HL-60/S4 (cell line): ENCODE measurements at regions not wholly inside any gene's neighbourhood (a gene's known extent, or its start where the extent isn't known, plus 50 kb on each side); places are given as distances from the start of the nearest gene placed in this dataset.
"Not testable (repeated sequence)": the region's sequence is repeated elsewhere in the genome, so short reads cannot be mapped to it uniquely, and the experiment has no call there.

Experiments used
- in situ Hi-C: fragments of 300-500 bp; cut with MboI; formaldehyde crosslinking; loops from 2 replicates; pipeline ENCODE4 v1.14.3; 2022; ENCODE audit warnings: low sequenced_read_pairs

DNA sequence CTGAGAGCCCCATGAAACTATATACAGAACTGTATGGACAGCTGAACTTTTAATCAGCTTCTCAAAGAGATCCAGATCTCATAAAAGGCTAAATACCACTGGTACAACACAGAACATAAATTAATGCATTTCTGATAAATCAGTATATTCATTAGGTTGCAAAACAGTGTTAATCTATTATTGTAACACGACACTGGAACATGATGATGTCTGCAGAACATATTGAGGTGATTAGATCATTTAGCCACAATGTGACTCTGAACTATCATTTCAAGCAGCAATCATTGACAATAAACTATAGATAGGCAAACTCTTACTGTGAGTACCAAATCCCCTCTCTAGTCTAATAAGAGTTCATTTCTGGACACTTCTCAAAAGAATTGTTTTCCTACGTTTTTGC lies 50.3 kb downstream of the GASK1B start:
- in situ Hi-C loops: no loop called here

DNA sequence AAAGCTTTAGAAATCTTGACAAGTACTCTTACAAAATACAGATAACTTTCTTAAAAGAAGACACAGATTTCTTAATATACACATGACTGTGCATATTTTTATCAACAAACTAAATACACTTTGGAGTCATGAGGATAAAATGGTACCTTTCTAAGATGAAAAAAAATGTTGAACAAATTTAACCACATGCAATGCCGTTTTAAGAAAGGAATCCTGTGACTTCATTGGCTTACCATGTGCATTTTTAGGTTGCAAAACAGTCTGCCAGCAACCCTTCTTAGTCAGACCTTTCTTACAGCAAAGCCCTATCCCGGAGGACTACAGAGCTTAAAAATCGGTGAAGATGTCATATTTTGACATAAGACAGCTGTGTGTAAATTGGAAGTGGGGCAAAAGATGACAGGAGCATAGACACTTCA lies 51.7 kb downstream of the GASK1B start:
- in situ Hi-C loops: no loop called here

DNA sequence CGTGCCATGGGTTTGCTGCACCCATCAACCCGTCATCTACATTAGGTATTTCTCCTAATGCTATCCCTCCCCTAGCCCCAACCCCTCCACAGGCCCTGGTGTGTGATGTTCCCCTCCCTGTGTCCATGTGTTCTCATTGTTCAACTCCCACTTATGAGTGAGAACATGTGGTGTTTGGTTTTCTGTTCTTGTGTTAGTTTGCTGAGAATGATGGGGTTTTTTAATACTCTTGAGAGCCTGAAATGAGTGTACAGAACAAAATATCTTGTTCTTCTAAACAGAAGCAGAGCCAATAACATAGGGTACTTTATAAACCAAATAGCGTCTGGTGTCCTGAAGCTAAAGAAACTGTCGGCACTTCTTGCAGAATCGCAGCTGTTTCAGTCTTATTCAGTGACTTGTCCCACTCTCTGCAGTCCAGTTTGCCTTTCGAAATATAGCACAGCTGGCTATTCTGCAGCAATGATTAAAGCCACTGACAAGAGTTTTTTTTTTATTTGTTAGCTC lies 52.1 kb downstream of the GASK1B start:
- in situ Hi-C loops: not testable (repeated sequence)

DNA sequence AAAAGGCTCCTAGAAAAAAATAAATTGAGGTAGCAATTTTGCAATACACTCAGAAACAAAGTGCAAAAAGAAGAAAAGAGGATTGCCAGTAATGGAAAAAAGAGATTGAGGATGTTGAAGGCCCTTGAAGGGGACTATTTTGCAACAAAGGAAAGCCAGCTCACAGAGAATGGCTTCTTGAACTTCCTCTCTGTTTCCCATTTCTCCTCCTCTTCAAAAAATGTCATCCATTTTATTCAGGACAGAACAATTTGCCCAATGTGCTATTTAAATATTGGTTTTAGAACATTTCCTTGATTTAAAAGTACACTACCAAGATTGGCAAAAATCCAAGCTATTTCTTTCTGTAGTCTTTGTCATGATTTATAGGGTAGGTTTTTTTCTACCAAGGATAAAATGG lies 60.2 kb downstream of the GASK1B start:
- in situ Hi-C loops: no loop called here

DNA sequence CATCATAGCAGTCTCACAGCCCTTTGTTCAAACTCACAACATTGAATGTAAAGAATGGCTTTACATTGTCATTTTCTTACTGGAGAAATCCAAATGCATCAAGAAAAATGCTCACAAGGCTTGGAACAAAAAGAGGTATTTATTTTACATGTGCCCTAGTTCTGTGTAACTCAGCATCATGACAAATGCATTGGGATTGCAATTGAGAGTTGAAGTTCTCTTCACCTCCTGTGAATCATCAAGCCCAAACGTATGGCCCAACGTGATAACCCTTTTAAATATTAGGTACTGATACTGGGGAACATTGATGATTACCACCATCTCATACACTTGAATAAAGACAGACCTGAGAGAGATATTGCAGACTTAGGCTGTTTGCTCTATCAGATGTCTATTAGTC lies 61.6 kb downstream of the GASK1B start:
- in situ Hi-C loops: no loop called here

DNA sequence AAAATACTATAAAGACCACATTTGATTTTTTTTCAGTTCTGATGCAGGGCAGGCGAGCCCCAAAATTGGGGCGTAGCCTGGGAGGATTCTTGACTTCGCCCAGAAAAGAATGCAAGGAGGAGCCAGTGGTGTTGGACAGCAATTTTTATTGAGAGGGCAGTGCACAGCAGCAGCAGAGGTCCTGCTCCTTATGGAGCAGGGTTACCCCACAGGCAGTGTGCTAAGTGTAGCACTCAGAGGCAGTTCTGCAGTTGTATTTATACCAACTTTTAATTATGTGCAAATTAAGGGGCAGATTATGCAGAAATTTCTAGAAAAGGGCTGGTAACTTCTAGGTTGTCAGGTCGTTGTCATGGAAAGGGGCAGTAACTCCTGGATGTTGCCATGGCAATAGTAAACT lies 69.9 kb downstream of the GASK1B start:
- in situ Hi-C loops: no loop called here

DNA sequence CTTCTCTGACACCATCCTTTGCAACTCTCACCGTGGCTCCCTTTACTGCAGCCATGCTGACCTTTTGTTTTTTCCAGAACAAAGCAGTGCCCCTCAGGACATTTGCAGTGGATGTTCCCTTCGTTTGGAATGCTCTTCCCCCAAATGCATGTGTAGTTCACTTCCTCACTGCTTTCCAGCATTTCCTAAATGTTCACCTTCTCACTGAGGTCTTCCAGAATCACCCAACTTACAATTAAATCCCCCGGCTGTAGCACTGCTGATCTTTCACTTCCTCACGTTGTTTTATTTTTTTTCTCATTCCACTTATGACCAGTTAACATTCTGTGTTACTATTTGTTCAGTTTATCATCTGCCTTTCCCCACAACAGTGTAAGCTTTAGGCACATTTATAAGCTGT lies 73.1 kb downstream of the GASK1B start:
- in situ Hi-C loops: no loop called here

DNA sequence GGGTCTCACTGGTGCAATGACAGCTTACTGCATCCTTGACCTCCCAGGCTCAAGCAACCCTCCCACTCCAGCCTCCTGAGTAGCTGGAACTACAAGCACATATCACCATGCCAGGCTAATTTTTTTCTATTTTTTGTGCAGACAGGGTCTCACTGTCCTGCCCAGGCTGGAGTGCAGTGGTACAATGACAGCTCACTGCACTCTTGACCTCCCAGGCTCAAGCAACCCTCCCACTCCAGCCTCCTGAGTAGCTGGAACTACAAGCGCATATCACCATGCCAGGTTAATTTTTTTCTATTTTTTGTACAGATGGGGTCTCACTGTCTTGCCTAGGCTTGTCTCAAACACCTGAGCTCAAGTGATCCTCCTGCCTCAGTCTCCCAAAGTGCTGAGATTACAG lies 74.0 kb downstream of the GASK1B start:
- in situ Hi-C loops: no loop called here

DNA sequence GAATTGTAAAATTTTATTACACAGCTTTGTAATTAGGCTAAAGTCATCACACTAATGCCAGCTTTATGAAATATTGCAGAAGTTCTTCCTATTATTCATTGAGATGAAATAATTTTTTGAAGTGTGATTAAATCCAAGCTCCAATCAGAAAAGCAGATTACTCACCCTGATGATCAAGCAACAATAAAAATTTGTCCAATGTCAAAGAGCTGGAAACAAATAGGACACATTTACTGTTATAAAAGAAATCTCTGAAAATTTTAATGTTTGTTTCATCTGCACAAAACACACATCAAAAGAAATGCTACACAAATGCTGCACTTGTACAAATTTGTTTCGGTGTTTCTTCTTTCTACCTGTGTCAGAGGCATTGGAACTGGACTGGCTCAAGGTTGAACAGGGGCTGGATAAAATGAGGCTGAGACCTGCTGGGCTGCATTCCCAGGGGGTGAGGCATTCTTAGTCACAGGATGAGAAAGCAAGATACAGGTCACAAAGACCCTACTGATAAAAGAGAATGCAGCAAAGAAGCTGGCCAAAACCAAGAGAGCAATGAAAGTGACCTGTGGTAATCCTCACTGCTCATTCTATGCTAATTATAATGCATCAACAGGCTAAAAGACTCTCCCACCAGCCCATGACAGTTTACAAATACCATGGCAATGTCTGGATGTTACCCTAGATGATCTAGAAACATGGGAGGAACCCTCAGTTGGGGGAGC lies 78.3 kb downstream of the GASK1B start:
- in situ Hi-C loops: no loop called here

DNA sequence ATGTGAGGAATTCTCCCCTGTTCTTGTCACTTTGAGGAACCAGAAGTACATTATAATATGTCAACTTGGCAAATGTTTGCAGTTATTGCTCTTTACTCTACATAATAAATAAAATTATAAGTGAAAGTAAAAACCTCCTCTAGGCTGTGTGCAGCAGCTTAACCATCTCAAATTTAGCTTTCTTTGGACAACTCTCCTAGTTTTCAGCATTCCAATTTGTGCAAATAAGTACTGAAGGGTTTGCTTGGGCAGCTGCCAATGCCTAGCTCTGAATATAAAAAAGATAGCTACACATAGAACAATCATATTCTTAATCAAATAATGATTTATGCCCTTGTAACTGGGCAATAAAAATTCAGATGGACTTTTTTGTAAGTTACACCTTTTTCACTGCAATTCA lies 82.5 kb downstream of the GASK1B start:
- in situ Hi-C loops: no loop called here

DNA sequence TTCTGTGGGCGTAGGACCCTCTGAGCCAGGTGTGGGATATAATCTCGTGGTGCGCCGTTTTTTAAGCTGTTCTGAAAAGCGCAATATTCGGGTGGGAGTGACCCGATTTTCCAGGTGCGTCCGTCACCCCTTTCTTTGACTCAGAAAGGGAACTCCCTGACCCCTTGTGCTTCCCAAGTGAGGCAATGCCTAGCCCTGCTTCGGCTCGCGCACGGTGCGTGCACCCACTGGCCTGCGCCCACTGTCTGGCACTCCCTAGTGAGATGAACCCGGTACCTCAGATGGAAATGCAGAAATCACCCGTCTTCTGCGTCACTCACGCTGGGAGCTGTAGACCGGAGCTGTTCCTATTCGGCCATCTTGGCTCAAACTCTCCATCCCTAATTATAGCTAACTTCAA lies 82.9 kb downstream of the GASK1B start:
- in situ Hi-C loops: not testable (repeated sequence)

DNA sequence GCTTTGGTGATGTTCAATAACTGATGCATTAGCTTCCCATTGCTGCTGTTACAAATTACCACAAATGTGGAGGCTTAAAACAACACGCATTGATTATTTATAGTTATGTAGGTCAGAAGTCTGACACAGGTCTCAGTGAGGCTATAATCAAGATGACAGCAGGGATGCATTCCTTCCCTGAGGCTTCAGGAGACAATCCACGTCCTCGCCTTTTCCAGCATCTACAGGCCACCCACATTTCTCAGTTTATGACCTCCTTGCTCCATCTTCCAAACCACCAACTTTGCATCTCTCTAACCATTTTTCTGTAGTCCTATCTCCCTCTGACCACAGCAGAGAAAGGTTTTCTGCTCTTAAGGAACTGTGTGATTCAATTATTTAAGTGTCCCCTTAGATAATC lies 92.5 kb downstream of the GASK1B start:
- in situ Hi-C loops: no loop called here

DNA sequence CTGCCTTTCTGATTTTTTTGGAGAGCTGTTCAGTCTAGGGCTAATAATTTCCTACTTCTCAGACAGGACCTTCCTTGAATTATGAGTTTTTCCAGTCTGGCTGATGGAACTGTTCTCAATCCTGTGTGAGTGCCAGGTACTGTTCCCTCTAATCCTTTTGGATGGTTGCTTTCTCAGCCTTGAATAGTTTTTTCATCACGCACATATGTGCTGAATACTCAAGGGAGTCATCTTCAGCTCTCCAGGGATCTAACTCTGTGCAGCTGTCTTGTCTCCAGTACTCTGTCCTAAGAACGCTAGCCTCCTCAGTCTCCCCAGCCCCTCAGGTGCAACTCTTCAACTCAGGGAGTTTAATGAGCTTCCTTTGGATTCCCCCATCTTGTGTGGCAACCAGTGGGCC lies 93.2 kb downstream of the GASK1B start:
- in situ Hi-C loops: no loop called here

DNA sequence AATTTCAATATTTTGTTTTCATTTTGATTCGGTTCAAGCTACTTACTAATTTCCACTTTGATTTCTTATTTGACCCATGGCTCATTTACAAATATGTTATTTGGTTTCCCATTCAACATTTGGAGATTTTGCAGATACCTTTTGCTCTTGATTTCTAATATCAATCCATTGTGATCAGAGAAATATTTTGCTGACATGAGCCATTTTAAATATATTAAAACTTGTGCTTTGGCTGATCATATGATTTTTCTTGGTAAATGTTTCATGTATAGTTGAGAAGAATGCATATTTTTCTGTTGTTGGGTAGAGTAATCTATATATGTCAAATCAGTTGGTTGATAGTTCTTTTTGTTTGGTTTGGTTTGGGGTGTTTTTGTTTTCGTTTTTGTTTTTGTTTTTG lies 95.0 kb downstream of the GASK1B start:
- in situ Hi-C loops: no loop called here

DNA sequence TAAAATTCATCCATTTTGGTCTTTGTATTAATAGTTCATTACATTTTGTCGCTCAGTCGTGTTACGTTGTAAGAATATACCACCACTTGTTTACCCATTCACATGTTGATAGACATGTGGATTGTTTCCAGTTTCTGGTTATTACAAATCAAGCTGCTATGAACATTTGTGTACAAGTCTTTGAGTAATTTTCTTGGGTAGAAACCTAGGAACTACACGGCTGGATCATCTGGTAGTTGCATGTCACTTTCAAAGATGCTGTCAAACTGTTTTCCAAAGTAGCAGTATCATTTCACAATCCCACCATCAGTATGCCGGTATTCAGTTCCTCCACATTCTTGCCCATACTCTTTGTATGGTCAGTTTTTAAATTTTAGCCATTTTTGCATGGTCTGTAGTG lies 98.0 kb downstream of the GASK1B start:
- in situ Hi-C loops: no loop called here

DNA sequence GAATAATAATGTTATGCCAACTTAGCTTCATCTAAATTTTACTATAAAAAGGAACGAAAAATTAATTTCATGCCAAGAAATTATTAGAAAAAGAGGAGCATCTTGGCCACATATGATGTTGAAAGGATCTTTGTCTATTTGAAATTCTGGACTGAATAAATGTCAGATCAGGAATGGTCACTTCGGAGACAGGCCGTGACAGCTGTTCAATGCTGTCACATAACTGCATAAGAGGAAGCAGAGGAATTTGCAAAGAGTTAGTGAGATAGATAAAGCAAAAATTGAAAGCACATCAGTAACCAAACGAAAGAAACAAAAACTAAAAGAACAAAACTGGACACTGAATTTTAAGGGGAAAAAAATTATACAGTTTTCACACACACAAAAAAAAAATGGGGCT lies 100.9 kb downstream of the GASK1B start:
- in situ Hi-C loops: no loop called here

DNA sequence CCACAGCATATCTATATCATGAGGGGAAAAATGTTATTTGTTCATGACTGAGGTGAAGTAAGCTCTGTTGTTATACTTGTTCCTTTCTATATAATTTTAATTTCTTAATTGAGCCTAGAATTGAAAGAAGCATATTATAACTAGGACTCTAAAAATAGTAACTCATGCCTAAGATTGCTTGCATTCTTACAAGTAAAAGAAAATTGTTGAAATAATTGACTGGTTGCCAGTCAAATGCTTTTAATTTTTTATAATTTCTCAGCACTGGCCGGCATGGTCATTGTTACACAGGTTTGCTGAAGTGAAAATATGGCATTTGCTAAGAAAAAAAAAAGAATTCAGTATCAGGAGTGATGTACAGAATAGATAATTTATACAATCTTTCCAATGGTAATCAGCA lies 104.8 kb downstream of the GASK1B start:
- in situ Hi-C loops: no loop called here

DNA sequence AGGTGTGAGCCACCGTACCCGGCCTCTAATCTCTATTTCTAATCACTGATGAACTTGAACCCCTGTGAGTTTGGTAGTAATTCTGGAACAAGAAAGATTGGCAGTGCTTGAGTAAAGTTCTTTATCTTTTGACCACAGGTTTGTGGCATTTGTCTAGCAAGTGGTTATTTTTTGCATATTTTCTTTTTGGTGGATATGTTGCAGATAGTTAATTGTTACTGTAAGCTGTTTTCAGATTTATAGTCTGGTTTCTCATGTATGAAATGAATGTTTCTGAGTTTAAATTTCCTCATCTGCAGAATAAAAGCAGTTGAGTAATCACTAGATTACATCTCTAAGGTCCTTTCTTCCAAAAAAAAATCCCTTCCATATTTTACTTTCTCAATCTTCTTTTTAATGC lies 105.2 kb downstream of the GASK1B start:
- in situ Hi-C loops: no loop called here

DNA sequence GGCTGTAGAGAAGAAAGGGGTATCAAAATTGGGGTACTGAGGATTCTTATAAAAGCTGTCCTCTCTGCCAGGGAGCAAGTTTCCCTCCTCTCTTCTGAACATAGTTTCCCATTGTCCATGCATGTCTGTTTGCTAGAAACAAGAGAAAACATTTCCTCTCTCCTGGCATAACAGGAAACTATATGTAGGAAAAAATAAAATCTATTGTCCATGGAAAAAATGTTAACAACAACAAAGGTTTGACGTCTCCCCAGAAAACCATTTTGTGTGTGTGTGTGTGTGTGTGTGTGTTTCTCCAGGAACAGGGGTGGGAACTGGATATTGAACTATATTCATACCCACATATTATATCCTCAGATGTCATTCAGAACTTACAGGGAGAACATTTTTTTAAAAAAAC lies 107.2 kb downstream of the GASK1B start:
- in situ Hi-C loops: no loop called here

DNA sequence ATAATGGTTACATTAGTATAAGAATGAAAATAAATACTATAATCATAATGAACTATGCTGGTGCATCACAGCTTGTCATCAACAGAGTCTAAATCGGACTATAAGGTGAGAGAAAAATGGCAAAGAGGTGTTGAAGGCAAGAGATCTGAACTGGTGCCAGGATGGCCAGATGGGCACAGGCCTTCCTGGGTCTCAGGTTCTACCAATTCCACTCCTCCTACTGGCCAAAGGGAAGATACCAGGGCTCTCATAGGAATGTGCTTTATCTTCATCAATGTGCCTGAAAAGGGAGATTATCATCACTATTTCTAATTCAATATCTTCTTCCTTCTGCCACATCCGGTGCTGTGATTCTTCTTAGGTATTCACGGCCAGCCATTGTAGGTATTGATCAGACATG lies 107.6 kb downstream of the GASK1B start:
- in situ Hi-C loops: no loop called here

DNA sequence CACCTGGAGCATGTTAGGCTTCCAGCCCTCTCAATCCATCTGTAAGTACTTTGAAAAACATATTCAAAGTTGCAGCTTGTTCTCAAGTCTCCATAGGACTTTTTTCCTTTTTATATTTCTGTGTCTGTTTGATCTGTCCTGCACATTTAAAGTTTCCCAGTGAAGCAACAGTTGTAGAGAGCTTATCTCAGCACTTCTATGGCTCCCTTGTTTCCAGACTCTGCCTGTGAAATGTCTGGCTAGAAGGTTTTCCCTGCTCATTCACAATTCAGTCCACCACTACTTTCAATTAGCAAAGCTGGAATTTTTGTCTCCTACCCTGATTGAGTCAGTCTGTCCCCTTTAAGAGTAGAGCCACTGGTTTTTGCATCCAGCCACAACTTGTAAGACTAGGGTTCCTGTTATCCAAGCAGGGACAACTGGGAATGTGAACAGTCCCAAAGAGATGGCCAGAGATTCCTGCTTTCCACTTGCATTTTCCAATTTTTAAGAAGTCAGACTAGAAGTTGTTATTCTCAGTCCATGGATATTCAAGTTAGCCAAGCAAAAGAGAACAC lies 116.1 kb downstream of the GASK1B start:
- in situ Hi-C loops: no loop called here

DNA sequence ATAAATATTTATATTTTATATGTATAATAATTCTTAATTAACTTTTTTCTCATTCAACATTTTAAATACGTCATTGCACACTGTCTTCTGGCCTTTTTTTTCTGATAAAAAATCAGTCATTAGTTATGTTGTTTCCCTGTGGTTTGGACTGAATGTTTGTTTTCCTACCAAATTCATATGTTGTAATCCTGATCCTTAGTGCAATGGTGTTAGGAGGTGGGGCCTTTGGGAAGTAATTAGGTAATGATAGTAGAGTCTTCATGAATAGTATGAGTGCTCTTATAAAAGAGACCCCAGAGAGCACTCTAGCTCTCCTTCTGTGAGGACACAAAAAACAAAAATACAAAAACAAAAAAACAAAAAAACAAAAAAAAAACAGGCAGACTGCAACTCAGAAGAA lies 117.2 kb downstream of the GASK1B start:
- in situ Hi-C loops: no loop called here

DNA sequence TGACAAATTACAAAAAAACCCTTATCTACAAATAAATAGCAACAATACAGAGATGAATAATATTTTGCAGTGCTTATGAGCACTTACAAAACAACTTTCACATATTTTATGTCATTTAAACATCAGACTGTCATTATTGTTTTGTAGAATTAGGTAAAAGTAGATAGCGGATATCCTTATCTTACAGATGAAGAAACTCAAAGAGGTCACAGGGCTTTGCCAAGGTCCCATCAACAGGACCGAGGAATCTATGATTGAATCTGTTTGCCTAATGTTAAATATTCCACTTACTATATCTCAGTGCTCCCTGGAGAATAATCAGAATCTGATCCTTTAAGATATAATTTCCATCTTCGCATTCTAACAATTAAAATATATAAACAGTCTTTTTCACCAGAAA lies 119.0 kb downstream of the GASK1B start:
- in situ Hi-C loops: no loop called here
